NCI-H1694 (cell line): ENCODE measurements at regions not wholly inside any gene's neighbourhood (a gene's known extent, or its start where the extent isn't known, plus 50 kb on each side); places are given as distances from the start of the nearest gene placed in this dataset.
"Not testable (repeated sequence)": the region's sequence is repeated elsewhere in the genome, so short reads cannot be mapped to it uniquely, and the experiment has no call there.

Experiments used
- DNase-seq: peaks from one replicate; lab custom pipeline; 2025; lab: John Stamatoyannopoulos, UW

DNA sequence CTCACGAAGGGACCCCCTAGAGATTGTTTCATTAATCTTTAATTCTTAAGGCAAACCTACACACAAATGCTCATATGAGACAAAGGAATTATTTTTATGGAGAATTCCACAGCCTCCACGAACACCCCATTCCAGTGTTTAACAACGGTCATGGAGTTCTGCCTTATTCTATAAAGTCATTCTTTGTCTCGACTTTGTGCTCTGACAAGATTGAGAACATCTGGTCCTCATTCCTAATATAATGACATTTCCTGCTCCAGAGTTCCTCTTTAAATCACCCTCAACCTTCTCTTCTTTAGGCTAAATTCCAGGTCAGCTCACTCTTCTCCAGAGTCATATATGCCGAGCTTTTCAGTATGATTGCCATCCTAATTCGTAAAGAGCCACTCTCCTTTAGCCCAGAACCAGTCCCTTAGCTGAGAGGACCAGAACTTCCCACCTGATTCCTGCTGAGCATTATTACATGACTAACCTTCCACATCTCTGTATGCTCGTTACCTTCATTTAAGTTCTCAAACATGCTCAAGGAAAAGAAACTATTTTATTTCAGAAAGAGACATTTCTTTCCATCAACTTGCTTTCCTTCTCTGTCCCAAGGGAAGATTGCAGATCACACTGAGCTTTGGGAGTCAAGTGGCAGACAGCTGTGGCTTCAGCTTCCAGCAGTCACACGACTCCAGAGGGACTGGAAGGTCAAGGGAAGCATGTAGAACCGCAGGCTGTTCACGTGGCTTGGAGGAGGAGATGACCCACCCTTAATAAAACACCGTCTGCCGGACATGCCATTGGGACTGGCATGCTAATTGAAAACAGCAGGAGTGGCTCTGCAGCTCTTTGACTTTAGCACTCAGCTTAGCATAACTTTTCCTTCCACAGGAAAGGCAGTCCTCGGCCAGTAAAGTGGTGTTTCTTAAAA lies 467.1 kb upstream of the HSF2 start:
- no peak for DNase-seq

- no peak for DNase-seq
Measured at GRCh38 chr6:121934451-121934850, 465.0 kb upstream of the HSF2 start.

GRCh38 chr6:121940728-121941127 lies 458.7 kb upstream of the HSF2 start:
- DNase-seq, result no peak

- no peak for DNase-seq
Measured at GRCh38 chr6:121944354-121944753, 455.1 kb upstream of the HSF2 start.

DNA sequence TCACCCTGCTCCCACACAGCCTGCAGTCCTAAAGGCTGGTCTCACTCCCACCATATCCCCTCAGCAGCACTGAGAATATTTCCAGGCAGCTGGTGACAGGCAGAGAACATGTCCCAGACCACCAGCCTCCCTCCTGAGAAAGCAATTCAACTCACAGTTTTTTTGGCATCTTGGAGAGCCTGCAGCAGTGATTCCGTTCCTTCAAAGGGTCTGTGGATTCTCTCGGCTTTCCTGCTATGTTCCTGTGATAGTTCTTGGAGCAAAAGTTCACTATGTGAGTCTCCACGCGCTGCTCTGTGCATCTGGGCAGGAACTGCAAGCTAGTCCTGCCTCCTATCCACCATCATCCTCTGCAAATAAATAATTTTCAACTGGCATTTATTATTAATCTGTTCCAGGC lies 448.3 kb upstream of the HSF2 start:
- DNase-seq, result no peak

DNA sequence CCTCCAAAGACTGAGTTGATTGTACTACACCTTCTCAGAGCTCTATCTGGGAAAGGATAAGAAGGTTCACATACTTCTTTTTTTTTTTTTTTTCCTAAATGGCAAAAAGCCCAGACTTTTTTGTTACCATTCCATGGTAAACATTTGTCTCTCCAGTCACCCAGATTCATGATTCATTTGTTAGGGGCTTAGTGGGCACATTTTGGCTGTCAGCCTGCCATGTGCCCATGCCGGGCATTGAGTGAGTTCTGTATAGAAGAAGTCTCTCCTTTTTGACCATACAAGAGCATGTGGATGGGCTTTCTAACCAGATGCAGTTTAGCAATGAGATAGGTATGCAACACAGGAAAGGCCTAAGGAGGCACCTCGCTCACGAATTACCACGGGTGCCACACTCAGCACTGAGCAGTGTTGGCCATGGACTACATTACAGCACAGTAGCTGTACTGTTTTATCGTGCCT lies 447.5 kb upstream of the HSF2 start:
- no peak for DNase-seq

- DNase-seq, result not testable (repeated sequence)
Measured at GRCh38 chr6:121955401-121955800, 444.1 kb upstream of the HSF2 start.

- no peak for DNase-seq
Measured at GRCh38 chr6:121956782-121957181, 442.7 kb upstream of the HSF2 start.

GRCh38 chr6:121959501-121959900 lies 440.0 kb upstream of the HSF2 start:
- DNase-seq, result no peak

- DNase-seq, result no peak
Measured at GRCh38 chr6:121961619-121962125, 437.8 kb upstream of the HSF2 start.

DNA sequence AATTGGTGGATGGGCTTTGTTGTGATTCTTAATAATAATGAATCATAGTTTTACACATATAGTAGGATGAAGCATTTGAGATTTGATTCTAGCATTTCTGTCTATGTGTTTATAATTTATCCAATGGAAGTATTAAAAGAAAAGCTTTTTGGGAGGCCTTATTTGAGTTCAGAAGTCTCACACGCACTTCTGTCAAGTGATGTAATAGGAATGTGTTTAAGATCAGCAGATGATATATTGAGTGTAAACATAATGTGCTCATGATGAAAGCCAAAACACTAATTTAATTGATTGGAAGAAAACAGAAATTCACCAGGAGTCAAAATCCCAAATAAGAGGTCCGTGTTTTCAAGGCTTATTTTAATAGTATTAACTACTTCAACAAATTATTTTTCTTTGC lies 435.6 kb upstream of the HSF2 start:
- DNase-seq, result no peak

DNA sequence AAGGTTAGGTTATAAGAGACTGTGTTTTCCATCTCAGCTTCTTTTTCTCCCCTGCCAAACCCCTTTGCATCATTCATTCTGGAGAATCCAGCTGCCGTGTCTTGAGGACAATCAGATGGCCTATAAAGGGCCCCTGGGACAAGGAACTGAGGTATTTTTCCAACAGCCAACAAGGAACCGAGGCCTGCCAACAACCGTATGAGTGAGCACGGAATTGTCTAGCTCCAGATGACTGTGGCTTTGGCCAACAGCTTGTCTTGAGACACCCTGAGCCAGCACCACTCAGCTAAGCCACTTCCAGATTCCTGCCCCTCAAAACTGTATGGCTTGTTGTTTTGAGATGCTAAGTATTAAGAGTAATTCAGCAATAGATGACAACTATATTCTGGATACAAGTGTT lies 433.7 kb upstream of the HSF2 start:
- DNase-seq, result no peak

- no peak for DNase-seq
Measured at GRCh38 chr6:121967631-121968030, 431.8 kb upstream of the HSF2 start.

DNA sequence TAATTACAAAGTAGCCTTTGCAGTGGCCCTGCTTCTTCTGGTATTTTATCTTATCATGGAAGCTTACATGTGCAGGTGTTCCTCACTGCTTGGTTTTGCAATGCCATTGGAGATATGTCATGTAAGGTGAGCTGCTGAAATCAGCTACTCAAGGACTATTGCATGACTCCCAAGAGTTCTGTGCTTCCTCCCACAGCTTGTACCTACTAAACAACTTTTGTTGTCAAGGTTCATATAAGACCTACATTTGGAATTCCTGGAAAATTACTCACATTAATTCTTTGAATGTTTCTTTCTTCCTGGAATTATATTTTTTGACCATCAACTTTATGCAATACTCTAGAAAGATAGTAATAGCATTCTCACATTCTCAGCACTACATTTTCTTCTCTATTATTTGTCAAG lies 427.5 kb upstream of the HSF2 start:
- no peak for DNase-seq

GRCh38 chr6:121984956-121985355 lies 414.5 kb upstream of the HSF2 start:
- DNase-seq, result no peak

DNA sequence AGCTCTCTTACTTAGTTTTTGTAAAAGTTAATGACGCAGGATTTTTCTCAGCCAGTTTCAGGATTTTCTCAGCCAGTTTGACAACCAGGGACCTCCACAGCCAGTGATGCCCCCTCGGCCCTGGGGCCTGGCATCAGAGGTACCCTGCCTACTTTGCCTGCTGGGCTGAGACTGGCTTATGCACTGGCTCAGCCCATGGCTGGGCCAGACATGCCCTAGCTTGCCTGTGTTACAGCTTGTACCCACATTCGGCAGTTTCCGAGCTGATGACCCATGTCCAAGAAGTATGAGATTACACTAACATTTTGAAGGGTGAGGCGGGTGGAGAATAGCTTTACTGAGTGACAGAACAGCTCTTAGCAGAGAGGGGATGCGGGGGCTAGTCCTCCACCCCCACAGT lies 406.1 kb upstream of the HSF2 start:
- no peak for DNase-seq

GRCh38 chr6:121994919-121995318 lies 404.5 kb upstream of the HSF2 start:
- DNase-seq, result no peak

GRCh38 chr6:121998631-121999030 lies 400.8 kb upstream of the HSF2 start:
- no peak for DNase-seq

DNA sequence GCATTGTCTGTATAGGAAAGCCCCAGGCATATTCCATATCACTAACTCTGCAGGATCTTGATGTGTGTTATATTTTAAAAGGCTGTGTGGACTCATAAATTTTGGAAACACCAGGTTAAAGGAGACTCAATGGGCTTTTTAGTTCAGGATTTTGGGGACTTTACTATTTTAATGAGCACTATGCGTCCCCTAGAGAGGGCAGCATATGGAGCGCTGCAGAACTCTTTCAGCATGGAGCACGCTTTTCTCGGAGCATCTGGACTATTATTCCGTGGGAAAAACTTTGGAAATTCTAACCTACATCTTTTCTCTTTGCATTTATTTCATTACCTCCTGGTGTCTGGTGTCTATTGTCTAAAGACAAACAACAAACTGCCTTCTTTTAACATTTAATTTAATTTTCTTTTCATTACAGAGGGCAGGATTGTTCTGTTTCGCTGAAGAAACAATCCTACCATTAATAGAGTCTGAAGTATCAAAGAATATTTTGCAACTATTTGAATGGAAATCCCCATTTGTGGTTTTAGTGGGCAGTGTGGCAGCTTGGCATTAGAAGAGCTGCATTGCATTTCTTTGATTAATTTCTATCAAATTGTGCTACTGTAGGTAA lies 399.9 kb upstream of the HSF2 start:
- no peak for DNase-seq

DNA sequence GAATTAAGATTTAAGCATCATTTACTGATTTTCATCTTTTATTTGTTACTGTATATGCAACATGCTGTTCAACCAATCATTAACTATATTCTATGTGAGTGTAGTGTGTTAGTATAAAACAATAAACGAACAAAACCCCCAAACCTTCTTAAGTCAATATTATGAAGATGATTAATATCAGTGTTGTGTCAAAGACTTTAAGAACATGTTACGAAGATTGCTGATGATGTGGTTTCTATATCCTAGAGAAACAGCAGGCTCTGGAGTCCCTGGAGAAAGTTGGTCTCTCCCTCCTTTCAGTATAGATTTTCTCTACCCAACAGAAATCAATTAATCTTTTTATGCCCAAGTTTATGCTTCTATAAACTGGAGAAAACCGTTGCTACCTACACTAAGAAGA lies 393.8 kb upstream of the HSF2 start:
- DNase-seq, result no peak

- no peak for DNase-seq
Measured at GRCh38 chr6:122007339-122007738, 392.1 kb upstream of the HSF2 start.

- DNase-seq, result no peak
Measured at GRCh38 chr6:122008101-122008999, 391.1 kb upstream of the HSF2 start.
